SIG-M5 (cell line): ENCODE measurements at regions not wholly inside any gene's neighbourhood (a gene's known extent, or its start where the extent isn't known, plus 50 kb on each side); places are given as distances from the start of the nearest gene placed in this dataset.
"Not testable (repeated sequence)": the region's sequence is repeated elsewhere in the genome, so short reads cannot be mapped to it uniquely, and the experiment has no call there.

Experiments
- DNase-seq: peaks from one replicate; lab custom pipeline; 2025; lab: John Stamatoyannopoulos, UW

GRCh38 chr6:26799903-26800633, 140.5 kb upstream of the ZNF322 start:
- DNase-seq = not testable (repeated sequence)

- DNase-seq = not testable (repeated sequence)
Observed at GRCh38 chr6:26803762-26804161, 144.2 kb upstream of the ZNF322 start.

GRCh38 chr6:26811486-26812116, 152.1 kb upstream of the ZNF322 start:
- not testable (repeated sequence) for DNase-seq

- DNase-seq = not testable (repeated sequence)
Observed at GRCh38 chr6:26818640-26819225, 159.2 kb upstream of the ZNF322 start.

- not testable (repeated sequence) for DNase-seq
Observed at GRCh38 chr6:26827965-26828364, 168.4 kb upstream of the ZNF322 start.

- not testable (repeated sequence) for DNase-seq
Observed at GRCh38 chr6:26829480-26829879, 169.9 kb upstream of the ZNF322 start.

- not testable (repeated sequence) for DNase-seq
Observed at GRCh38 chr6:26830992-26831391, 171.4 kb upstream of the ZNF322 start.

GRCh38 chr6:26835707-26836106, 176.2 kb upstream of the ZNF322 start:
- DNase-seq = not testable (repeated sequence)

GRCh38 chr6:26836657-26837056, 177.1 kb upstream of the ZNF322 start:
- DNase-seq = not testable (repeated sequence)

GRCh38 chr6:26844823-26845222, 185.3 kb upstream of the ZNF322 start:
- DNase-seq = not testable (repeated sequence)

- not testable (repeated sequence) for DNase-seq
Observed at GRCh38 chr6:26857289-26857688, 197.7 kb upstream of the ZNF322 start.

GRCh38 chr6:26859067-26859770, 199.7 kb upstream of the ZNF322 start:
- DNase-seq = not testable (repeated sequence)

GRCh38 chr6:26859771-26860163, 200.2 kb upstream of the ZNF322 start:
- DNase-seq = not testable (repeated sequence)

- not testable (repeated sequence) for DNase-seq
Observed at GRCh38 chr6:26861913-26862312, 202.4 kb upstream of the ZNF322 start.

GRCh38 chr6:26863641-26864040, 204.1 kb upstream of the ZNF322 start:
- not testable (repeated sequence) for DNase-seq

- DNase-seq = not testable (repeated sequence)
Observed at GRCh38 chr6:26898785-26899184, 239.2 kb upstream of the ZNF322 start.

- not testable (repeated sequence) for DNase-seq
Observed at GRCh38 chr6:26924206-26924605, 264.7 kb upstream of the ZNF322 start.

- DNase-seq = not testable (repeated sequence)
Observed at GRCh38 chr6:26928190-26928589, 268.6 kb upstream of the ZNF322 start.

GRCh38 chr6:26937258-26937657, 277.7 kb upstream of the ZNF322 start:
- DNase-seq = not testable (repeated sequence)

GRCh38 chr6:26951211-26951610, 291.7 kb upstream of the ZNF322 start:
- not testable (repeated sequence) for DNase-seq

- DNase-seq = peak; percentile 85
Observed at GRCh38 chr6:26956078-26956600, 291.4 kb upstream of the PRSS16 start.

- not testable (repeated sequence) for DNase-seq
Observed at GRCh38 chr6:26956601-26957184, 290.8 kb upstream of the PRSS16 start.
